ENCODE measurements at regions not wholly inside any gene's neighbourhood (a gene's known extent, or its start where the extent isn't known, plus 50 kb on each side); places are given as distances from the start of the nearest gene placed in this dataset.

GRCh38 chr11:62026739-62027370 lies 59.4 kb upstream of the FTH1 start:
- FAIRE-seq = no peak

DNA sequence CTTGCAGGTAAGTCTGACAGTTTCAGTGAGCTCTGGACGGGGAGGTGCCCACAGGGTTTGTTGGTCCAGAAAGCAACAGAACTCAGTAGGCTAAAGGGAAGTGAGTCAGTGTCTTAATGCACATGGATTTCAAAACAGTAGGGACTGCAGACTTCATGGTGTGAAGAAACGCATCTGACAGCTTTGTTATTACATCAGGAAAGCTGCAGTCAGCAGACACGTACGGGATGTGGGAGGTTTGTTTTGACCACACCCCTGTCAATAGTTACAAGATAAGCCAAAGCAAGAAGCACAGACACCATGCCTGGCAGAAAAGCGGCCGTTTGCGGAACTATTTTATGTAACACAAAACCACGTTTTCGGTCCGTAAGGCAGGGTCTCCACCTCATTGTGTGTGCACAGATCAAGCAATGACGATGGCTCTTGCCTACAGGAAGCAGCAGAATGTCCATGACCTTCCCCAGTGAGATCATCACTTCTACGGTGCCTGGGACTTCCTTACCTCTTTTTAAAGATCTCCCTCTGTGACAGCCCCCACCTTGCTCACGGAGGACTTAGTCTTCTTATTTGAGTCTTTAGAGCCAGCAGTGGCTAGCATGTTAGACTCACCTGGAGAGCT lies 58.2 kb upstream of the FTH1 start:
- no peak for FAIRE-seq

- no peak for FAIRE-seq
Observed at GRCh38 chr11:62024936-62025486, 57.6 kb upstream of the FTH1 start.

- no peak for FAIRE-seq
Observed at GRCh38 chr11:62022211-62022610, 54.8 kb upstream of the FTH1 start.

- no peak for FAIRE-seq
Observed at GRCh38 chr11:62020661-62021060, 53.2 kb upstream of the FTH1 start.

- no peak for FAIRE-seq
Observed at GRCh38 chr11:62018981-62019664, 51.7 kb upstream of the FTH1 start.

DNA sequence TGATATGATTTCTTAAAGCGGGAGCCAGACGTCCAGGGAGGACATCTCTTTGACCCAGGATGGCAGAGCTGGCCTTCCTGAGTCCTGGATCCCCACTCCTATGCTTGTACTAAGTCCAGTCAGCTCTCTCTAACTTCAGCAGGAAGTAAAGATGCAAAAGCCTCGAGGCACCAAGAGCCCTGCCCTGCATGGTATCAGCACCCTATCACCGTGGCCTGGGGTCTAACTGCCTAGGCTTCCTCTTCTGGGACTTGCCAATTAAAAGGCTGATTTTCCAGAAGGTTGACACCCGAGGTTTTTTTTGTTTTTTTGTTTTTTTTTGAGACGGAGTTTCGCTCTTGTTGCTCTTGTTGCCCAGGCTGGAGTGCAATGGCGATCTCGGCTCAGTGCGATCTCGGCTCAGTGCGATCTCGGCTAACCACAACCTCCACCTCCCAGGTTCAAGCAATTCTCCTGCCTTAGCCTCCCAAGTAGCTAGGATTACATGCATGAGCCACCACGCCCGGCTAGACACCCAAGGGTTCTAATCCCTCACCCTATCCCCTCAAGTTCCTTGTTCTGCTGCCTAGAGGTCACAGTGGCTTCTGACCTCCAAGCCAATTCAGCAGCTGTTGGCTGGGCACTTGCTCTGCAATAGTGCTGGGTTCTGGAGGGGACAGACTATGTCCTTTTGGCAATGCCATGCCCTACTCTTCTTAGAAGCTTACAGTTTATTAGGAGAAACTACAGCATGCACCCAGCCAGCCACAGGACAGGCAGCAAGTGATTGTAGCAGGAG lies 50.6 kb upstream of the FTH1 start:
- no peak for FAIRE-seq
